Heart right ventricle (tissue), 16 donors: ENCODE measurements at regions not wholly inside any gene's neighbourhood (a gene's known extent, or its start where the extent isn't known, plus 50 kb on each side); places are given as distances from the start of the nearest gene placed in this dataset.

Experiments used
- ATAC-seq, 8 donors: fragments of 200-7000 bp; cut with Tn5 transposase; one replicate each; pipeline ENCODE4 v1.9.1; 2020; ENCODE audit warnings: mild to moderate bottlenecking in 8 of 8, moderate library complexity in 8 of 8, moderate number of reproducible peaks in 1 of 8
- DNase-seq, 2 donors: peaks; one replicate each; pipeline ENCODE4 v3.0.0-alpha.2; 2020
- H3K27ac ChIP-seq, 10 donors: fragments of 200-600 bp; sonication (generic) in 2 of 10; one replicate each; pipeline versions ENCODE4 v1.5.0 to v1.8.0; 2020 to 2022; ENCODE audit warnings: mild to moderate bottlenecking in 3 of 10
- H3K27me3 ChIP-seq, 7 donors: fragments of 200-600 bp; one replicate each; pipeline ENCODE4 v1.8.0; 2021 to 2022; ENCODE audit warnings: mild to moderate bottlenecking in 2 of 7
- H3K36me3 ChIP-seq, 9 donors: fragments of 200-600 bp; sonication (generic) in 1 of 9; one replicate each; pipeline versions ENCODE4 v1.5.0 to v1.8.0; 2020 to 2022; ENCODE audit warnings: mild to moderate bottlenecking in 2 of 9
- H3K4me1 ChIP-seq, 9 donors: fragments of 200-600 bp; sonication (generic) in 1 of 9; one replicate each; pipeline versions ENCODE4 v1.5.0 to v1.8.0; 2020 to 2022; ENCODE audit warnings: mild to moderate bottlenecking in 4 of 9
- H3K4me3 ChIP-seq, 10 donors: fragments of 200-600 bp; sonication (generic) in 2 of 10; one replicate each; pipeline versions ENCODE4 v1.5.0 to v1.8.0; 2020 to 2022; ENCODE audit warnings: mild to moderate bottlenecking in 7 of 10, moderate library complexity in 2 of 10
- H3K9me3 ChIP-seq, 11 donors: fragments of 200-600 bp in 10 of 11; sonication (generic) in 2 of 11; one replicate each; pipeline versions ENCODE4 v1.5.0 to v1.8.0; 2013 to 2022; ENCODE audit warnings: mild to moderate bottlenecking in 2 of 11, control low read depth in 1 of 11, moderate library complexity in 1 of 11
- WGBS, 2 donors: extraction: QIAGEN DNeasy Blood & Tissue Kit; methylation state at CpG; one replicate each; pipeline ENCODE4 v1.1.7; 2013; ENCODE audit warnings: inconsistent platforms in 1 of 2; 5-methylcytosine and 5-hydroxymethylcytosine counted together
- intact Hi-C, 10 donors: fragments of 100-400 bp; cut with DNase I; formaldehyde crosslinking; loops; one replicate each; pipeline versions ENCODE4 v1.11.1 to v1.14.2; 2022
- TF ChIP-seq, protein P1 (sequence below), 9 donors: fragments of 200-600 bp; sonication (generic) in 2 of 9; IDR thresholded peaks; one replicate each; pipeline versions ENCODE4 v1.5.0 to v1.8.0; 2021 to 2022; ENCODE audit warnings: antibody characterized with exemption in 9 of 9, mild to moderate bottlenecking in 5 of 9, moderate library complexity in 1 of 9
- donor health status: Arrhythmogenic right ventricular cardiomyopathy.
- donor health status: ischemic (EF 13 %, LVEDD 7.1; RV severe dilation, severe dysfunction).
- donor health status: healthy with polysubstance abuse.
- donor health status: DM: no; HTN: yes; CAD: no.
- donor health status: DM: no; HTN: no; CAD: no.
- donor health status: ischemic (EF 25% LVEDD 6.9; RV normal size, moderate dysfunction).
- donor health status: ischemic (EF 25% LVEDD 5.7; RV mildly dilated, moderate dysfunction).
- donor health status: healthy.
- donor health status: DM: yes; HTN: yes; CAD: no.
- donor health status: Ischemic cardiomyopathy.
- donor health status: ischemic (EF 35%, LVEDD 5.7; RV mildly dilated, moderate dysfunction).
- donor health status: nonischemic (EF 11% LVEDD 7.7; RV severe dilation, severe dysfunction).
- donor health status: DM: yes; HTN: yes; CAD: no.
- donor health status: PGD.
- donor health status: ischemic (EF 29% LVEDD 5.4; RV normal size, mild dysfunction).
- donor health status: nonischemic (EF 23%, LVEDD 6.1; RV moderate dilation, normal function).

DNA sequence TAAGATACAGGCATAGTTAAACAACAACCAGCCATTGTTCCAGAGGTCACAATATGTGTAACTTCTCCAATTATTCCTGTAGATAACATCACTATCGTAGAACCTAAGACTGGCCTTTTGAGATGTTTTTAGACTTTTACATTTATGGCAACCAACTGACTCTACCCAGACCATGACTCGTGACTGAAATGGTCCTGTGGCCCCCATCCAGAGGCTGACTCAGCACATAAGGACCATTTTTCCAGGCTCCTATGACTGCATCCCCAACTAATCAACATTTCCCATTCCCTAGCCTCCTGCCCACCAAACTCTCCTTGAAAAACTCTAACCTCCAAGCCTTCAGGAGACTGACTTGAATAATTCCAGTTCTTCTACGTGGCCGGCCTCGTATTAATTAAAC lies 52.6 kb upstream of the NID2 start:
- TF ChIP-seq, protein P1, sequence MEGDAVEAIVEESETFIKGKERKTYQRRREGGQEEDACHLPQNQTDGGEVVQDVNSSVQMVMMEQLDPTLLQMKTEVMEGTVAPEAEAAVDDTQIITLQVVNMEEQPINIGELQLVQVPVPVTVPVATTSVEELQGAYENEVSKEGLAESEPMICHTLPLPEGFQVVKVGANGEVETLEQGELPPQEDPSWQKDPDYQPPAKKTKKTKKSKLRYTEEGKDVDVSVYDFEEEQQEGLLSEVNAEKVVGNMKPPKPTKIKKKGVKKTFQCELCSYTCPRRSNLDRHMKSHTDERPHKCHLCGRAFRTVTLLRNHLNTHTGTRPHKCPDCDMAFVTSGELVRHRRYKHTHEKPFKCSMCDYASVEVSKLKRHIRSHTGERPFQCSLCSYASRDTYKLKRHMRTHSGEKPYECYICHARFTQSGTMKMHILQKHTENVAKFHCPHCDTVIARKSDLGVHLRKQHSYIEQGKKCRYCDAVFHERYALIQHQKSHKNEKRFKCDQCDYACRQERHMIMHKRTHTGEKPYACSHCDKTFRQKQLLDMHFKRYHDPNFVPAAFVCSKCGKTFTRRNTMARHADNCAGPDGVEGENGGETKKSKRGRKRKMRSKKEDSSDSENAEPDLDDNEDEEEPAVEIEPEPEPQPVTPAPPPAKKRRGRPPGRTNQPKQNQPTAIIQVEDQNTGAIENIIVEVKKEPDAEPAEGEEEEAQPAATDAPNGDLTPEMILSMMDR (IDR thresholded peaks at IDR 0.05): no peak
- no peak overlapping the region for H3K4me3 ChIP-seq
- H3K27me3 ChIP-seq: no peaks in the 10 kb centered on the region
- no peak for ATAC-seq
- no peaks in the 10 kb centered on the region for H3K9me3 ChIP-seq
- 94 to 96% methylated on average over 5 of the region's 5 CpGs for WGBS, 2 donors
- peaks cover 0 to 23% (median 19%) of the 10 kb centered on the region in 9 donors for H3K4me1 ChIP-seq
- intact Hi-C loops: no loop called here
- H3K36me3 ChIP-seq: no peaks in the 10 kb centered on the region
- H3K27ac ChIP-seq: no peak overlapping the region
- DNase-seq: no peak

DNA sequence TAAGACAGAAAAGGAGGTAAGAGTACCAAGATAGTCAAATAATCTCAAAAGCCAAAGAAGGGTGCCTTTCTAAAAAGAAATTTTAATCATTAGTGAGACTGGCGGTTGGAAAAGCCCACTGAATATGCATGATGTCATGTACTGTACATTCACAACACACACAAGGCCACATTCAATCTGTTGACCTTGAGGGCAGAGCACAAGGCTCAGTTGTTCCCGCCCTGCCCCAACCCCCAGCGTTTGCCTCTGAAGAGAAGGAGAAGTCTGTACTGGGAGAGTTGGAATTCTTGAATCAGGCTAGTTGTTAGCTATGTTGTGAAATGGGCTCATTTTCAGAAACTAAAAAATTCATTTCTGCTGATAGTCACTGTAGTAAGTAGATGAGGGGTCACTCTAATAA lies 50.2 kb upstream of the NID2 start:
- ATAC-seq (peak in 1 of 8 donors; percentile 31), DNase-seq (no peak)
- Histone ChIP-seq H3K27me3 (no peaks in the 10 kb centered on the region), H3K4me1 (peaks cover 0 to 4% (median 0%) of the 10 kb centered on the region in 9 donors), H3K4me3 (no peak overlapping the region), H3K36me3 (no peaks in the 10 kb centered on the region), H3K27ac (no peak overlapping the region), H3K9me3 (no peaks in the 10 kb centered on the region)
- TF ChIP-seq, protein P1 (IDR thresholded peaks at IDR 0.05): no peak
- intact Hi-C loops: loop anchor here in 1 of 10 donors (5.0 kb wide), 1 partner anchor 42 kb away; no protein-coding TSS in a partner anchor
- WGBS, 2 donors: 64 to 74% methylated on average over 3 of the region's 3 CpGs
